ENCODE measurements at regions not wholly inside any gene's neighbourhood (a gene's known extent, or its start where the extent isn't known, plus 50 kb on each side); places are given as distances from the start of the nearest gene placed in this dataset.

- TF ChIP-seq EZH2 (IDR thresholded peaks at IDR 0.05; ENCODE audit: borderline replicate concordance, low read depth, low read length, poor library complexity, severe bottlenecking) = no peak
- TF ChIP-seq, protein P1, sequence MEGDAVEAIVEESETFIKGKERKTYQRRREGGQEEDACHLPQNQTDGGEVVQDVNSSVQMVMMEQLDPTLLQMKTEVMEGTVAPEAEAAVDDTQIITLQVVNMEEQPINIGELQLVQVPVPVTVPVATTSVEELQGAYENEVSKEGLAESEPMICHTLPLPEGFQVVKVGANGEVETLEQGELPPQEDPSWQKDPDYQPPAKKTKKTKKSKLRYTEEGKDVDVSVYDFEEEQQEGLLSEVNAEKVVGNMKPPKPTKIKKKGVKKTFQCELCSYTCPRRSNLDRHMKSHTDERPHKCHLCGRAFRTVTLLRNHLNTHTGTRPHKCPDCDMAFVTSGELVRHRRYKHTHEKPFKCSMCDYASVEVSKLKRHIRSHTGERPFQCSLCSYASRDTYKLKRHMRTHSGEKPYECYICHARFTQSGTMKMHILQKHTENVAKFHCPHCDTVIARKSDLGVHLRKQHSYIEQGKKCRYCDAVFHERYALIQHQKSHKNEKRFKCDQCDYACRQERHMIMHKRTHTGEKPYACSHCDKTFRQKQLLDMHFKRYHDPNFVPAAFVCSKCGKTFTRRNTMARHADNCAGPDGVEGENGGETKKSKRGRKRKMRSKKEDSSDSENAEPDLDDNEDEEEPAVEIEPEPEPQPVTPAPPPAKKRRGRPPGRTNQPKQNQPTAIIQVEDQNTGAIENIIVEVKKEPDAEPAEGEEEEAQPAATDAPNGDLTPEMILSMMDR (conservative IDR thresholded peaks at IDR 0.05; ENCODE audit: low read depth, low read length) = no peak
These were observed 350.4 kb downstream of the RPS24 start for GRCh38 chr10:78384049-78384431.
